ENCODE measurements at regions not wholly inside any gene's neighbourhood (a gene's known extent, or its start where the extent isn't known, plus 50 kb on each side); places are given as distances from the start of the nearest gene placed in this dataset.

- no peak for TF ChIP-seq CTCF (IDR thresholded peaks at IDR 0.05)
- no peak for TF ChIP-seq ZFX (IDR thresholded peaks at IDR 0.05; ENCODE audit: borderline replicate concordance)
Measured at GRCh38 chr10:29851241-29851640, 208.1 kb downstream of the JCAD start.
